Right lung (tissue), 2 donors: ENCODE measurements at regions not wholly inside any gene's neighbourhood (a gene's known extent, or its start where the extent isn't known, plus 50 kb on each side); places are given as distances from the start of the nearest gene placed in this dataset.

Experiments used
- DNase-seq, 2 donors: peaks; one replicate each; pipeline ENCODE4 v3.0.0-alpha.2; 2013

DNA sequence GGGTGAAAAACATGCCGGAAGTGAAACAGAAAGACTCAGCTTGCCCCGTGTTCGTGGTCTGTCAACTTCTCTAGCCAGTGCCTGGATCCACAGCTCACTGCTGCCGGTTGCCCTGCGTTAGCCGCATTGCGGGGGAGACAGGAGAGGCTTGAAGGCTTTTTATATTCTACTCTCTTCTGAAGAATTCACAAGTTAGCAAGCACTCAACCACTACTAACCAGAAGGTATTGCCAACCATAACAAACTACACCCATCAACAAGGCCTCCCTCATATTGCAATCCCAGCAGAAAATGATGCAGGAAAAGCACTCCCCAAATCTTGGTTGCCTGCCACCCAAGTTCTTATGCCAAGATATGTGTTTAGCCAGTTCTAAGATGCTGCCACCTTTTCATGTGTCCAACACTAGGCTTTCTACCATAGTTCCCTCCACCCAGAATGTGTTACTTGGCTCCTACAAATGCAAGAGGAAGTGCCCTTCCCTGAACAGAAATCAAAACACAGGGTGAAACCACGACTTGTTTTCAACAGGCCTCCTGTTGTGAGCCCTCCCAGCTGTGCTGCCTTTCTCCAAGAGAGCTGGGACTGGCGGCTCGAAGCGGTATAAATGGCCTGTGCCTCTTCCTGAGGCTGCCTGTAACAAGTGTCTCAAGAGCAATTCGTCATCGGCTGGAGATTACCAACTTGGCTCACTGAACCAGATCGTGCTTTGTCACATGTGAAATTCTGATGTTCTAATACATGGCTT, 129.0 kb downstream of the SNX18 start:
- no peak for DNase-seq

GRCh38 chr5:54645882-54646355, 128.4 kb downstream of the SNX18 start:
- no peak for DNase-seq

DNA sequence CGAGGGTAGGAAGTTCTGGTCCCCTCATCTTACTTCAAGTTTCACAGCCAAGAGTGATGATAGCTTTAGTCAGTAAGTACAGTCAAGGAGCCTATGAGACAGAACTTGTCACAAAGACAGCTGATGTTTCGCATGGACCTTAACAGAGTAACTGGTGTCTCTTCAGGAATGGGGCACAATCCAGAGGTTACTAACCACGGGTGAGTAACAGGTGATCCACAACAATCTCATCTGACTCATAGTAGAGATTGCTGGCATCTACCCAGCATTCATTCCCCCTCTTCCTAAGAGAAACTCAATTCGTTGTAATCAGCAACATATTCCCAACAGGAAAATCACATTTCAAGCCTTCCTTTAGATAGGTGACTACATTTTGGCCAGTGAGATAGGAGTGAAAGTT, 126.7 kb downstream of the SNX18 start:
- DNase-seq, result no peak

GRCh38 chr5:54643685-54644106, 126.1 kb downstream of the SNX18 start:
- DNase-seq, result no peak

- DNase-seq, result no peak
Measured at GRCh38 chr5:54639621-54640020, 122.1 kb downstream of the SNX18 start.

GRCh38 chr5:54638106-54638505, 120.5 kb downstream of the SNX18 start:
- DNase-seq, result no peak

GRCh38 chr5:54637654-54638053, 120.1 kb downstream of the SNX18 start:
- peak; percentile 47 to 51 for DNase-seq

DNA sequence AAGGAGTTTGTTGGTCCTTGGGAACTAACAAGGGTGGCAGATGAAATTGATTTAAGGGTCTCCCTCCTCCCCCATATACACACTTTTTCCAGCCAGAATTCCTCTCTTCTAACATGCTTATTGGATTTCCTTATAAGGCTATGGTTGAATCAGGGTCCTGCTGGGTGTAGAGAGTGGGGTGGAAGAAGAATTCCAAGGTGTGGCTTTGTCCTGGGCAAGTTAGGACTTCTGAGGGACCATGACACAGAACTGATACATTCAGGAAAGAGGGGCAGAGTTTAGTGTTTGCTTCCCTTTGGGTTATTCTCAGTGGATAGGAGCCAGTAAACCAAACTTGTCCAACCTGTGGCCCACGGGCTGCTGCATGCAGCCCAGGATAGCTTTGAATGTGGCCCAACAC, 116.5 kb downstream of the SNX18 start:
- DNase-seq, result no peak

- DNase-seq, result no peak
Measured at GRCh38 chr5:54632131-54632701, 114.7 kb downstream of the SNX18 start.

DNA sequence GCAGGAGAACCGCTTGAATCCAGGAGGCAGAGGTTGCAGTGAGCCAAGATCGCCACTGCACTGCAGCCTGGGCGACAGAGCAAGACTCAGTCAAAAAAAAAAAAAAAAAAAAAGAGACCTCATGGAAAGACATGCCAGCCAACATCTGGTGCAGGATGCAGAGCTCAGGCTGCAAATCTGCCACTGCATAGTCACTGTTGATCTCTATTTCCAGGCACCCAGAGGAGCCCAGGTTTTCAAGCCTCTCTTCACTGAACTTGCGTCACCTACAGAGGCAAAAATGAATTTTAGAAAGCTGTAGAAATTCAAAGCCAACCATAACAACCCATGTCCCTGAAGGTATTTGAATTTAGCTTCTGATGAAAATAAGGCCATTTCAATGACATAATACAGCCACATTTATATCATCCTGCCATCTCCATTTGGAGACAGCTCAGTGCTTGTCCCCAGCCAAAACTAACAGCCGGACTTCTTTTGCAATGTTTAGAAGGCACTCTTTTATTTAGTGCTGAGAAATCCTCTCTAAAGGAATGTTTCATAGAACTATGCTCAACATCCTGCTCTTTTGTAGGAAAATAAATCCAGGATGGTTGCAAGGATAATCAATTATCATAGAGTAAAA, 113.3 kb downstream of the SNX18 start:
- DNase-seq, result peak; percentile 43 to 46

DNA sequence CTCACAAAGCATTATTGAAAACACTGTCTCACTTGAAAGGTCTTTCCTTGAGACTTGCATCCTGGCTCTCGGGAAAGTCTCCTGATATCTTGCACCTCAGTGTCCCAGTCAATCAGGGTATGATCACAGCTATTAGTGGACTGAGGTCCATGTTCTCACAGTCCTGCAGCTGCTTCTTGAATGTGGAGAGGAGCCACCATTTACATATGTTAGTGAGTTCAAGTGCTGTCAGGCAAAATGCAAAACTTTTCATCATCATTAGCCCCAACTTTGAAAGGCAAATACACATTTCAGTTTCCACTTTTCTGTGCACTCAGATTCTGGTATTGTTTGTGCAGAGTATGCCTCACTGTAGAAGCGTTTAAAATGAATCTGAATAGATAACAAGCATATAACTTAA, 111.6 kb downstream of the SNX18 start:
- DNase-seq, result no peak

DNA sequence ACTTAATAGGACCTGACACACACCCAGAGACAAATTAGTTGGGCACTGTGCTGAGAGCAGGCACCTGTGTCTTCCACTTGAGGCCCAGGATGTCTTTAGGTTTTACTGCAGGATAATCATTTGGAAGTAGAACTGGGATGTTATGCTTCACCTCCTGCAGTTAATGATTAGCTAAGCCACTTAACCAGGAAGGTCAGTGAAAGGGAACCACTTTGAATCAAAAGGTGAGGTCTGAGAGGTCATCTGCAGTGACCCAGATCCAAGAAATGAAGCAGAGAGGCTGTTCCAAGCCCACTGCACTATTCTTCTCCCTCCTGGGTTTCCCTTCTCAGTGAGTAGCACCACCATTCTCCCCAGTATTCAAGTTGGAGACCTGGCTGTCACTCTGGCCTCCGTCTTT, 110.5 kb downstream of the SNX18 start:
- no peak for DNase-seq

GRCh38 chr5:54626407-54626806, 108.8 kb downstream of the SNX18 start:
- no peak for DNase-seq

GRCh38 chr5:54624805-54625568, 107.4 kb downstream of the SNX18 start:
- no peak for DNase-seq

DNA sequence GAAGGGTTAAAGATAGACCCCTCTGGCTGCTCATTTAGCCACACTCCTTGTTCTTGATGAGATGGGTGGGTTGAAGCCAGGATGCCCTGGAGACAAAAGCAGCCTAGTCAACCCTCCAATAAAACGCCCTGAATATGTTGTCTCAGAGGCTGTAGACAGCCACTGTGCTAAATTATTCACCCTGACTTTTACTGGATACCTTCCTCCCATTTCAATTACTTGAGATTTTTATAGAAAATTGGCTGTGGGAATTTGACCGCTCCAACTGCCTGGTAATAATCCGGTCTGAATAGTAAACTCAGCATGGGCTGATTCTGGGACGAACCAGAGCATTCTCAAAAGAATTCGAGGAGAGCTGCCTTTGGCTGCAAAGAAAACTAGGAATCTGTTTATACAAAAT, 104.2 kb downstream of the SNX18 start:
- DNase-seq, result no peak

GRCh38 chr5:54621048-54621447, 103.5 kb downstream of the SNX18 start:
- DNase-seq, result no peak

GRCh38 chr5:54620141-54620933, 102.8 kb downstream of the SNX18 start:
- DNase-seq, result no peak

- no peak for DNase-seq
Measured at GRCh38 chr5:54619731-54620130, 102.2 kb downstream of the SNX18 start.

DNA sequence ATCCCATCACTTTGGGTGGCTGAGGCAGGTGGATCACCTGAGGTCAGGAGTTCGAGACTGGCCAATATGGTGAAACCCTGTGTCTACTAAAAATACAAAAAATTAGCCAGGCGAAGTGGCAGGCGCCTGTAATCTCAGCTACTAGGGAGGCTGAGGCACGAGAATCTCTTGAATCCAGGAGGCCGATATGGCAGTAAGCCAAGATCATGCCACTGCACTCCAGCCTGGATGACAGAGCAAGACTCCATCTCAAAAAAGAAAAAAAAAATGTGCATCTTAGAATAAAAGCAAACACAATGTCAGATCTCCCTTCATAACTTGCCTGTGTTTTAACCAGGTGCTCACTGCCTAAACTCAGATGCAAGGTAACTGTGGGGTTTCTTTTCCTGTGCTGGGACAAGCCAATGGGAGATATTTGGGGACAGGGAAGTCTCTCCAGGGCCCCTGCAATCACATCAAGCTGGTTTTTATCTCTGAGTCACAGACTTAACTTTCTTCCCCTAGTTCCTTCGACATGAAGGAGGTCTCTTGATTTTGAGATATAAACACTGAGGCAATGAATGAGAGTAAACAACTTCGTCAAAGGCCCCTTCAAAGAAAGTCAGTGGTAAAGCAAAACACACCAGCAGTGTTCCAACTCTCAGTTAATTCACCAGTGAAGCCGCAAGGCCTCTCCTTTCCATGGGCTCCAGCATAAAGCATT, 99.1 kb downstream of the SNX18 start:
- no peak for DNase-seq

- peak in 1 of 2 donors; percentile 46 for DNase-seq
Measured at GRCh38 chr5:54616031-54616430, 98.5 kb downstream of the SNX18 start.

DNA sequence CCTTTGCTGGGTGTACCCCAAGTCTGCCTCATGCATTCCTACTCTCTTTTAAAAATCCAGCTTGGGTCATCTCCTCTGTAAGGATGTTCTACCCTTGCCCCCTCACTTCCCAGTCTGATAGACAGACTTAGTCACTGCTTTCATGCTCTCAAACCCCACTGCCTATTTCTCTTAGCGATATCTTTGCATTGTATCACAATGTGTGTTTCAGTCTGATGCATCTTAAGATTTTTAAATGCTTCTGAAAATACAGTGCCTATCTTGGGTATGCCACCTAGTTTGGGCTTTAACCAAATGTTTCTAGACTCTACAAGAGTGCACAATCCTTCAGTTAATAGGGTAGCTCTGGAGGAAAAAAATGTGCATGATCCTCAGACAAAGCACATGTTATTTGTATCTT, 97.8 kb downstream of the SNX18 start:
- DNase-seq, result no peak
